H1 (cell line): ENCODE measurements at regions not wholly inside any gene's neighbourhood (a gene's known extent, or its start where the extent isn't known, plus 50 kb on each side); places are given as distances from the start of the nearest gene placed in this dataset.

ENCODE experiments used
- SRF ChIP-seq: IDR thresholded peaks from 2 replicates; pipeline ENCODE4 v1.6.1; 2011; ENCODE audit warnings: mild to moderate bottlenecking, low read depth, low read length, moderate library complexity
- TBP ChIP-seq: IDR thresholded peaks from 2 replicates; pipeline ENCODE4 v1.6.1; 2011; ENCODE audit warnings: low read depth, low read length, improper control_type of control experiment

DNA sequence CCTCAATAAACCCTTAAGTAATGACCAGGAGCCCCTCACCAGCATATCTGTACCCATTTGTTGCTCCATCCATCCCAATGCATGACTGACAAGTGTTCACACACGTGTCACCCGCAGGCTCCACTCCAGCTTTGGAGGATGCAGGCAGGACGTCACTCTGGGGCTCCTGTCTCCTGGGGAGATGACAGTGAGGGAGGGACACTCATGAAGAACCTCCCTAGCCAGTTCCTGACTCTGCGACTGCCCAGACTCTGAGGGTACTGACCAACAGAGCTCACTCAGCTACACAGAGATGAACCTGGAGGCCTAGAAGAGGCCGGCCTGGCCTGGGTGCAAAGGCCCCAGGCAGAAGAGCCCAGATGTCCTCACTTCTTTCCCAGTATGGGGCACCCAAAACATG, 135.1 kb upstream of the RET start (continued):
- no peak for TF ChIP-seq TBP
- TF ChIP-seq SRF: no peak
